Fibroblast of mammary gland (primary cell): ENCODE measurements at regions not wholly inside any gene's neighbourhood (a gene's known extent, or its start where the extent isn't known, plus 50 kb on each side); places are given as distances from the start of the nearest gene placed in this dataset.
"Not testable (repeated sequence)": the region's sequence is repeated elsewhere in the genome, so short reads cannot be mapped to it uniquely, and the experiment has no call there.

Source experiments
- DNase-seq: peaks from one replicate; pipeline ENCODE4 v3.0.0-alpha.2; 2010; ENCODE audit warnings: low read depth
- H3K4me3 ChIP-seq: 2 replicates; pipeline ENCODE4 v1.5.1; 2011; ENCODE audit warnings: low read depth, mild to moderate bottlenecking, low read length, moderate library complexity; ENCODE audit not compliant: control insufficient read depth
- TF ChIP-seq, protein P1 (sequence below): conservative IDR thresholded peaks from 2 replicates; pipeline ENCODE4 v1.5.1; 2011; ENCODE audit warnings: low read depth, low read length, inconsistent platforms; ENCODE audit not compliant: control insufficient read depth, insufficient read depth

DNA sequence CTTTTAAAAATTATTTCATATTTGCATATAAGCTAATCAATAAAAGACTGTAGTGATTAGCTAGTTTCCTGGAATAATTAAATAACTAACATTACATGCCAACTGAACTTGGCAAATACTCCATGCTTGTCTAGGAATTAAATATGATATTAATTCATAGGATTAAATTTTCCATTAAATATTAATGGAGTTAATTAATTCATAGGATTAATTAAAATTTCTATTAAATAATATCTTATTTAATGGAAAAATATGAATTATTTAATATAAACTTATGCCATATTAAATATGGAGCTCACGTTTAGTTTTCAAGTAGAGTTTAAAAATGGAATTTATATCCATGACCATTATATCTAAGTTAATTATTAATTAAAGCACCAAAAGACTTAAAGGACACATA is 517.8 kb upstream of the DAB2 start:
- DNase-seq, result no peak
- TF ChIP-seq, protein P1, sequence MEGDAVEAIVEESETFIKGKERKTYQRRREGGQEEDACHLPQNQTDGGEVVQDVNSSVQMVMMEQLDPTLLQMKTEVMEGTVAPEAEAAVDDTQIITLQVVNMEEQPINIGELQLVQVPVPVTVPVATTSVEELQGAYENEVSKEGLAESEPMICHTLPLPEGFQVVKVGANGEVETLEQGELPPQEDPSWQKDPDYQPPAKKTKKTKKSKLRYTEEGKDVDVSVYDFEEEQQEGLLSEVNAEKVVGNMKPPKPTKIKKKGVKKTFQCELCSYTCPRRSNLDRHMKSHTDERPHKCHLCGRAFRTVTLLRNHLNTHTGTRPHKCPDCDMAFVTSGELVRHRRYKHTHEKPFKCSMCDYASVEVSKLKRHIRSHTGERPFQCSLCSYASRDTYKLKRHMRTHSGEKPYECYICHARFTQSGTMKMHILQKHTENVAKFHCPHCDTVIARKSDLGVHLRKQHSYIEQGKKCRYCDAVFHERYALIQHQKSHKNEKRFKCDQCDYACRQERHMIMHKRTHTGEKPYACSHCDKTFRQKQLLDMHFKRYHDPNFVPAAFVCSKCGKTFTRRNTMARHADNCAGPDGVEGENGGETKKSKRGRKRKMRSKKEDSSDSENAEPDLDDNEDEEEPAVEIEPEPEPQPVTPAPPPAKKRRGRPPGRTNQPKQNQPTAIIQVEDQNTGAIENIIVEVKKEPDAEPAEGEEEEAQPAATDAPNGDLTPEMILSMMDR, result no peak
- no peak overlapping the region for H3K4me3 ChIP-seq

DNA sequence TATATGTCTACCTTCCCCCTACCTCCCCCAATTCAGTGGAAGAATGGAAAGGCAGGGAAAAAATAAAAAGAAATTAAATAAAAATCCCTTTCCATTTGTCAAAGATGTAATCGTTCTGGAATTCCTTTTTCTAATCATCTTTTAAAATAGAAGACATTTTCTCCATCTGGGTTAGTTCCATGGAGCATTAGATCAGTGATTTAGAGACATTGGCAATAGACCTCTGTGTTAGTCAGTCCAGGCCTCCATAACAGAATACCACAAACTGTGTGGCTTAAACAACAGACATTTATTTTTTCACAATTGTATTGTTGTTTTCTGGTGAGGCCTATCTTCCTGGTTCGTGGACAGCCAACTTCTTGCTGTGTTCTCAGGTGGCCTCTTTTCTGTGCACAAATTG is 516.6 kb upstream of the DAB2 start:
- no peak overlapping the region for H3K4me3 ChIP-seq
- TF ChIP-seq, protein P1, result no peak
- peak; percentile 39 for DNase-seq

DNA sequence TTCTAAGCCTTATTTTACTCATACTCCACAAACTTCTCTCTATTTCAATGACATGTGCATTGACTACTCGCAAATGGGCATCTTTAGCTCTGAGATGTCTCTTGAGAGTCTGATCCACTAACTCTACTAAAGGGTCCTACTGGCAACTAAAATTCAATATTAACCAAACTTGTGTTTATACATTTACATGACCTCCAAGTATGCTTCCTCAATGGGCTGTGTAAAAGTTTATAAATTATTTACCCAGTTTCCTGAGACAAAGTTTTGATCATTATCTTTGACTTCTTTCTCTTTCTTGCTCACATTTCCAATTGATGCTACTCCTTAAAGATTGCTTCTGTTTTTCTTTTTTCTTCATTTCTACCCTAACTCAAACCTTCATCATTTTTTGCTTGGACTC is 510.1 kb upstream of the DAB2 start:
- DNase-seq, result no peak
- TF ChIP-seq, protein P1, result no peak
- H3K4me3 ChIP-seq, result no peak overlapping the region

DNA sequence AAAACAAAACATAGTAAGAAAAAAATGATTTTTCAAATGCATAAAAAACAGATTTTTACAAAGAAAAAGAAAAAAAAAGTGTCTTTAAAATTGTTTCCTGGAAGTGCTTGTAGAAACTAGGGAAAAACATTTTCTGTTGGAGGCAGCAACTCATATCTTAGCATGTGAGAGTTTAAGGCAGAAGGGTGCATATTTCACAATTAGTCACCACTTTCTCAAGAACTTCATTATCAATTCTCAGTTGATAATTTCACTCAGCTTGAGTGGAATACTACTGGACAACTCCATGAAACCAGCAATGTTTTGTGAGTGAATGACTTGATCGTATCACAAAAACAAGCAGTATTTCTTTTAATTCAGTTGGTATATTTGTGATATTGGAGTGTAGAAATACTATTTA is 508.3 kb upstream of the DAB2 start:
- DNase-seq, result no peak
- TF ChIP-seq, protein P1, result no peak
- H3K4me3 ChIP-seq, result no peak overlapping the region

DNA sequence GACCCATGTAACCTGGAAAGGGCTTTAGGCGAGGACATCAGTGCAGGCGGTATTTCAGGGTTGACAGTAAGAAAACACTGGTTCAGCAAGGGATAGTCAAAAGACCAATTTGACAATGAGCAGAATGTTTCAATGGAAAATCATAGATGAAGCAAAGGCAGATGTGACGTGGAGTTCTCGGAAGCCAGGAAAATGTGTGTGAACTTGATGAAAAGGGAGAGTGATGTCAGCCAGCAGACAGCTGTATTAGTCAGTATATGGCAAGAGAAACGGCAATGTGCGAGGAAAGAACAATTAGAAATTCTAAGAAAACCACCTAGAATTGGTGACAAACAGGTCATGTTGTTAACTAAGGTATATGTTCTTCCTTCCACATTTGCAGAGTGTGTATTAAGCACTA is 503.9 kb upstream of the DAB2 start:
- H3K4me3 ChIP-seq, result no peak overlapping the region
- TF ChIP-seq, protein P1, result no peak
- peak; percentile 70 for DNase-seq

DNA sequence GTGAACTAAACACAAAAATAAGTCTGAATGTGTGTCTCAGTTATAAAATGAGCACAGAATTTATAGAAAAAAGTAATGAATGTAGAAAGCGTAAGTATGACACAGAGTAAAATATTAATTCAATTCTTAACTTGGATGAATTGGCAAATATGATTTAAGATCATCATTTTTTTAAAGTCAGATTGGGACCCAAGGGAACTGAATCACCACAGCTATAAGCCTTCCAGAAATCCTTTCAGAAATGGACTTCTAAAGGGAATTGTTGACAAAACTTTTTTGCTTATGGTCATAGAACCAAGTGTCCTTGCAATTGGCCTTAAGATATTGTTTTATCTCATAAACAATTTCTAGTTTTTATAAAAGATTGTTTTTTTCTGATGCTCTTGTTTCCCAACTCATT is 495.1 kb upstream of the DAB2 start:
- TF ChIP-seq, protein P1, result no peak
- no peak for DNase-seq
- no peak overlapping the region for H3K4me3 ChIP-seq

DNA sequence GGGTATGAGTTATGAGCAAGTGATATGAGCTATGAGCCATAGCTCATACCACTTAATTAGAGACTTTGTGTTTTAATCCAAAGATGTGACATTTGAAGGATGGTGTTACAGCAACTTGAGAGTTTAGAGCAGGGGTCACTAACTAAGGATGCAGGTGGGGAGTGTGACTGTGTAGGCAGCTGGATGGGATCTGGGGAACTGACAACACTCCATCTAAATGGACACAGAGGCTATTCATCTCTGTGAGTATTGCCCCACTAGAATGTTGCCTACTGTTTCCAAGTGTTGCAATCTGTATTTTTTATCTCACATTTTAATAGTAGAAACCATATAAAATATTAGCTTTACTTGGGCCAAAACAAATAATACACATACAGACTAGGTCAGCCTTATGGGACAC is 488.1 kb upstream of the DAB2 start:
- TF ChIP-seq, protein P1, result no peak
- DNase-seq, result no peak
- no peak overlapping the region for H3K4me3 ChIP-seq

DNA sequence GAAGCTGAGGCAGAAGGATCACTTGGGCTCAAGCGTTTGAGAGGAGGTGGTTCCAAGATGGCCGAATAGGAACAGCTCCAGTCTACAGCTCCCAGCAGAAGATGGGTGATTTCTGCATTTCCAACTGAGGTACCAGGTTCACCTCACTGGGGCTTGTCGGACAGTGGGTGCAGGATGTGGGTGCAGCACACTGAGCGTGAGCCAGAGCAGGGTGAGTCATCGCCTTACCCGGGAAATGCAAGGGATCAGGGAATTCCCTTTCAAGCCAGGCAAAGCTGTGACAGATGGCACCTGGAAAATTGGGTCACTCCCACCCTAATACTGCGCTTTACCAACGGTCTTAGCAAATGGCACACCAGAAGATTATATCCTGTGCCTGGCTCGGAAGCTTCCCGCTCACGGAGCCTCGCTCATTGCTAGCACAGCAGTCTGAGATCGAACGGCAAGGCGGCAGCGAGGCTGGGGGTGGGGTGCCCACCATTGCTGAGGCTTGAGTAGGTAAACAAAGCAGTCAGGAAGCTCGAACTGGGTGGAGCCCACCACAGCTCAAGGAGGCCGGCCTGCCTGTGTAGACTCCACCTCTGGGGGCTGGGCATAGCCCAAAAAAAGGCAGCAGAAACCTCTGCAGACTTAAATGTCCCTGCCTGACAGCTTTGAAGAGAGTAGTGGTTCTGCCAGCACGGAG is 482.6 kb upstream of the DAB2 start:
- not testable (repeated sequence) for H3K4me3 ChIP-seq, DNase-seq
